Osteocyte (in vitro differentiated cells): ENCODE measurements at regions not wholly inside any gene's neighbourhood (a gene's known extent, or its start where the extent isn't known, plus 50 kb on each side); places are given as distances from the start of the nearest gene placed in this dataset.

Source experiments
- DNase-seq: peaks from one replicate; pipeline ENCODE4 v3.0.0; 2021; ENCODE audit warnings: mixed read lengths; ENCODE audit not compliant: unreplicated experiment; ENCODE audit errors: extremely low spot score
- H3K27ac Mint-ChIP-seq: one replicate; pipeline ENCODE4 v1.8.0; 2021; ENCODE audit warnings: mild to moderate bottlenecking, mixed read lengths; ENCODE audit not compliant: unreplicated experiment
- H3K27me3 Mint-ChIP-seq: one replicate; pipeline ENCODE4 v1.8.0; 2021; ENCODE audit warnings: mixed read lengths; ENCODE audit not compliant: unreplicated experiment
- H3K36me3 Mint-ChIP-seq: one replicate; pipeline ENCODE4 v1.8.0; 2021; ENCODE audit warnings: mixed read lengths; ENCODE audit not compliant: unreplicated experiment
- H3K4me1 Mint-ChIP-seq: one replicate; pipeline ENCODE4 v1.8.0; 2021; ENCODE audit warnings: mixed read lengths; ENCODE audit not compliant: unreplicated experiment
- H3K4me3 Mint-ChIP-seq: one replicate; pipeline ENCODE4 v1.8.0; 2021; ENCODE audit warnings: mild to moderate bottlenecking, moderate library complexity, mixed read lengths; ENCODE audit not compliant: unreplicated experiment
- H3K9me3 Mint-ChIP-seq: one replicate; pipeline ENCODE4 v1.8.0; 2021; ENCODE audit warnings: mixed read lengths; ENCODE audit not compliant: unreplicated experiment
- TF ChIP-seq, protein P1 (sequence below): fragments of 200-600 bp; sonication (generic); IDR thresholded peaks from 2 replicates; pipeline ENCODE4 v1.5.0; 2021; ENCODE audit warnings: antibody characterized with exemption, mild to moderate bottlenecking, moderate library complexity

DNA sequence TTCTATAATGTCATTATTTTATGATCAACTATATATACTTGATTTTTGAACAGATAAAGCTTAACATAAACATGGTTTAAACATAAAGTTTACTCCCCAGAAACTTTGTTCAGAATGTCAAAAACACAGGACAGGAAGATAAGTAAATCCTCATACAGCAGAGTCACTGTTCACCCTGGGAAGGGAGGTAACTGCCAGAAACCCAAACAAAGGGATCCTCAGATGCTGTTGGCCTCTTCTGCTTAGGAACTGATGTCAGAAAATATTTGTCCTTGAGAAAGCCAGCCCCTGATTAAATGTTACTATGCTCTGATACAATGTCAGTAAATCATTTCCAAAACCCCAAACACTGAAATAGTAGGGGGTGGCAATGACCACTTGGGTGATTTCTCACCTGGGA lies 185.3 kb downstream of the TJP1 start:
- Mint-ChIP-seq H3K36me3 (no peaks in the 10 kb centered on the region), H3K4me1 (peaks cover 3% of the 10 kb centered on the region), H3K27me3 (no peaks in the 10 kb centered on the region), H3K27ac (no peak overlapping the region), H3K9me3 (no peaks in the 10 kb centered on the region), H3K4me3 (no peak overlapping the region)
- TF ChIP-seq, protein P1, sequence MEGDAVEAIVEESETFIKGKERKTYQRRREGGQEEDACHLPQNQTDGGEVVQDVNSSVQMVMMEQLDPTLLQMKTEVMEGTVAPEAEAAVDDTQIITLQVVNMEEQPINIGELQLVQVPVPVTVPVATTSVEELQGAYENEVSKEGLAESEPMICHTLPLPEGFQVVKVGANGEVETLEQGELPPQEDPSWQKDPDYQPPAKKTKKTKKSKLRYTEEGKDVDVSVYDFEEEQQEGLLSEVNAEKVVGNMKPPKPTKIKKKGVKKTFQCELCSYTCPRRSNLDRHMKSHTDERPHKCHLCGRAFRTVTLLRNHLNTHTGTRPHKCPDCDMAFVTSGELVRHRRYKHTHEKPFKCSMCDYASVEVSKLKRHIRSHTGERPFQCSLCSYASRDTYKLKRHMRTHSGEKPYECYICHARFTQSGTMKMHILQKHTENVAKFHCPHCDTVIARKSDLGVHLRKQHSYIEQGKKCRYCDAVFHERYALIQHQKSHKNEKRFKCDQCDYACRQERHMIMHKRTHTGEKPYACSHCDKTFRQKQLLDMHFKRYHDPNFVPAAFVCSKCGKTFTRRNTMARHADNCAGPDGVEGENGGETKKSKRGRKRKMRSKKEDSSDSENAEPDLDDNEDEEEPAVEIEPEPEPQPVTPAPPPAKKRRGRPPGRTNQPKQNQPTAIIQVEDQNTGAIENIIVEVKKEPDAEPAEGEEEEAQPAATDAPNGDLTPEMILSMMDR = no peak
- DNase-seq = no peak

DNA sequence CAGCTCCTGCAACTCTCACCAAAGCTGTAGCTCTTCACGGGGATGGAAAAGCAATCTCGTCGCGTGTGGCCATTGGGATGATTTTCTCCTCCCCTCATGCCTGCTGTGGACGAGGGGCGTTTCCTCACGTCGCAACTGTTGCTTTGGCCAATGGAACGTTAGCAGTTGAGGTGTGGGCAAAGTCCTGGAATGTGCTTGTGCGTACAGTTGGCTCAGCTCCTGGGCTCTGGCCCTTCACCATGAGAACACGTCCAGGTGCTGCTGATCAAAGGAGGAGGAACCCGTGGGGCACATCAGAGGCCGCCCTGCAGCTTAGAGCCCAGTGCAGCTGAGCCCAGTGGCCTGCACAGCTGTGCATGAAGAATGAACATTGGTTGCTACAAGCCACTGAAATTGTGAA lies 186.1 kb downstream of the TJP1 start:
- peak; percentile 78 for DNase-seq
- no peak overlapping the region for H3K4me3 Mint-ChIP-seq
- no peaks in the 10 kb centered on the region for H3K36me3 Mint-ChIP-seq
- TF ChIP-seq, protein P1 = no peak
- H3K27me3 Mint-ChIP-seq = no peaks in the 10 kb centered on the region
- no peak overlapping the region for H3K27ac Mint-ChIP-seq
- no peaks in the 10 kb centered on the region for H3K9me3 Mint-ChIP-seq
- H3K4me1 Mint-ChIP-seq = peaks cover 3% of the 10 kb centered on the region

DNA sequence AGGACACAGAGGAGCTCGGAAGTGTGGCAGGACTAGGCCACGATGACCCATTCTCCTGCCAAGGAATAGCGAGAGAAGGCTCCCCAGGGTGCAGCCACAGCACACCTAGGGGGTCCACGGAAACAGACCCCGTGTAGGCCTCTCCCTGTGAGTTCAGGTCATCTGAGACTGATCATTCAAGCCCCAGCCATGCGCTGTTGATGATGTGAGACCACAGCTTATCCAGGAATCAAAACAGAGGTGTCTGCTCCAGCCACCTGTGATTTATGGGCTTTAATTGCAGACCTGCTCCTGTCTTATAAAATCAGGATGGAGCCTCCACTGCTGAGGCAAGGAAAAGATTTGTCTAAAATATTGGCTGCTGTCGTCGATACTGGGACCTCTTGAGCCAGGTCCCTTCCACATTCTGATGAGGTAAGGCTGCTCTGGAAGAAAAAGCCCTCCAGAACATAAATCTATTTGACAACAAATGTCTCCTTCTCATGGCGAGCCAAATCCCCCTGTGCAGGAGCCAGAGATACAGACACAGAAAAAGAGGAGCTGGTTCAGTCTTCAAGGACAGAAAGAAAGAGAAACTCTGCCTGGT lies 186.7 kb downstream of the TJP1 start:
- peak; percentile 69 for DNase-seq
- H3K4me3 Mint-ChIP-seq = no peak overlapping the region

DNA sequence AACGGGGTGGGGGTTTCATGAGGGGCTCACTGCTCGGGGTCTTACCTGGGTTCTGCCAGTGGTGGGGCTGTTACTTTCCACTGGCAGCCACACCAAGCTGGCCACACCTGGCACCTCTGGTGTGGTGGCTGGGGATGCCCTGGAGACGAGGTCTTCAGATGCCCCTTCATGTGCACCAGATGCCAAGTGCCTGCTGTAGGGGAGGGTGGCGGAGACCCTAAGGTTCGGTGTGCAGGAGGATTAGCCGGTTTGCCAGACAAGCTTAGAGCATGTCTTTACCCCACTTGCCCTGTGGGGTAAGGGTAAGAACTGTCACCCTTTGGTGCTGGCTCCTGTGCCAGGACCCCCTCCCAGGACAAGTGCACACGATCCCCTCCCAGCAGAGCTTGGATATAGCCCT lies 188.3 kb downstream of the TJP1 start:
- Mint-ChIP-seq H3K36me3 (no peaks in the 10 kb centered on the region), H3K27ac (no peak overlapping the region), H3K9me3 (no peaks in the 10 kb centered on the region), H3K4me1 (peaks cover 3% of the 10 kb centered on the region), H3K4me3 (no peak overlapping the region), H3K27me3 (no peaks in the 10 kb centered on the region)
- TF ChIP-seq, protein P1 = no peak
- DNase-seq = peak; percentile 68

More for the DNA sequence above, 186.7 kb downstream of the TJP1 start:
- Mint-ChIP-seq H3K27me3 (no peaks in the 10 kb centered on the region), H3K9me3 (no peaks in the 10 kb centered on the region), H3K27ac (no peak overlapping the region), H3K36me3 (no peaks in the 10 kb centered on the region), H3K4me1 (peaks cover 3% of the 10 kb centered on the region)
- TF ChIP-seq, protein P1 = no peak

DNA sequence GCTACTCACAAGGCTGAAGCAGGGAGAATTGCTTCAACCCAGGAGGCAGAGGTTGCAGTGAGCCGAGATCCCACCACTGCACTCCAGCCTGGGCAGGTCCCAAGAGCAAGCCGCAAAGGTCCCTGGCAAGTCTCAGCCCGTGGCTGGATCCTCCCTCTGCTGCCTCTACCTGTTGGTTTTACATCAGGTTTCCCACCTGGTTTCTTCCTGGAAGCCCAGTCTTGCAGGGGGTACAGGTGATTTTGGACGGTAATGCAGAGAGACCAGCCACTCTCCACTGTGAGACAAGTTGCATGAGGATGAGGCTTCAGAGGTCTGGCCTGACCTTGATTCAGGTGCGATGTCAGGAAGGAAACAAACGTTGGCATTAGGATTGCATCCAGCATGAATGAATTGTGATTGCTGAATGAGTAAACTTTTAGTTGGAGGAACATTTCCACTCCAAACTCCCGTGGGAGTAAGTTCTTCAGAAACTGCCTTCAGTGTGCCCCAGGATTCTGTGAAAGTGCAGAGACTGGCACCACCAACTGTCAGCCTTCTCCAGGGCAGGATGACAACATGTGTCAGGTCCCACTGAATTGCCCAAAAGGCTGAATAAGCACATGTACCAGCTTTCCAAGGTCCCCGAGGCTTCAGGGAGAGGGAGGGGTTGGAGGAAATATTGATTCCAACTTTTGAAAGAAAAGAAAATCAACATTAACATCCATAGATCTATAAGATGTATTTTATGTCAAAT lies 189.4 kb downstream of the TJP1 start:
- Mint-ChIP-seq H3K27ac (no peak overlapping the region), H3K4me3 (no peak overlapping the region), H3K4me1 (peaks cover 3% of the 10 kb centered on the region), H3K27me3 (no peaks in the 10 kb centered on the region), H3K36me3 (no peaks in the 10 kb centered on the region), H3K9me3 (peaks cover 3% of the 10 kb centered on the region)
- DNase-seq = peak; percentile 63
- TF ChIP-seq, protein P1 = no peak
